Coronary artery (tissue), 2 donors: ENCODE measurements at regions not wholly inside any gene's neighbourhood (a gene's known extent, or its start where the extent isn't known, plus 50 kb on each side); places are given as distances from the start of the nearest gene placed in this dataset.

ENCODE experiments used
- DNase-seq: peaks from one replicate; pipeline ENCODE4 v3.0.0-alpha.2; 2017; ENCODE audit warnings: low spot score
- H3K27ac ChIP-seq, 2 donors: fragments of 200-600 bp; sonication (generic); one replicate each; pipeline ENCODE4 v1.5.1; 2016 to 2019
- H3K4me3 ChIP-seq: fragments of 200-600 bp; sonication (generic); 2 replicates; pipeline ENCODE4 v1.5.1; 2016; ENCODE audit warnings: mild to moderate bottlenecking, moderate library complexity
- TF ChIP-seq, protein P1 (sequence below): fragments of 200-600 bp; sonication (generic); IDR thresholded peaks from one replicate; pipeline ENCODE4 v1.5.1; 2019; ENCODE audit warnings: antibody characterized with exemption

DNA sequence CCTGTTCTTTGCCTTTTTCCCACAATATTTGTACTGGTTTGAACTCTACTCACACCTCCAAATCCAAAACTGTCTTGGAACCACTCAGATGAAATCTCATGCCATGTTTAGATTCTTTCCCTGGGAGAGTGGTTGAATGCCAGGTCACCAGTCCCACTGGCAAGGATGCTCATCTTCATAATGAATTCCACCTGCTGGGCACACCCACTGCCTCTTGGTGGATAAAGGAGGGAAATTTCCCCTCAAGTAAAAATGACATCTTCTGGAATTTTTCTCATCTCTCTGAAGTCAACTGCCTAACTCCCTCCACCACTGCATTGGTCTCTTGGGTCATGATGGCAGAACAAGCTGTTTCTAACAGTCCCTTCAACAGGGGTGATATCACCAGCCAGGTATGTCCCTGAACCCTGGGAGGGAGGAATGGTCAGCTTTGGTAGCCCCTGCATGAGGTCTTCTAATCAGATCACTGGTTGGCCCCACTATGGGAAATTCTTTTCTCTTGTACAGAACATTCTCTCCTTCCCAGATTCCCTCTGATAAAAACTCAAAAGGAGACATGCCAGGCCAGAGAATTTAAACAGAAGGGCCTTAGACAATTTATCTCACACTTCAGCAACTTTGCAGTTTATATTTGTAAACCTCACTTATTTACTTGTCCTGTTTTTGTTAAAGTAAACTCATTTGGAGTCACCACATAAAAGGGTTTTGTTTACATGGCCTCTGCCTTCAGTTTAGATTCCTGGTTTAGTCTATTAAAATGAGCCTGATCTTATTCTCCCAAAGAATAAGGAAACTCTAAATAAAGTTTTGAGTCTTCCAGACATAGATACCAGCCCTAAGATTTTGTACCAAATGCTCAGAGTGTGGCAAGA, 143.4 kb downstream of the WNT5A start:
- no peak overlapping the region for H3K4me3 ChIP-seq
- TF ChIP-seq, protein P1, sequence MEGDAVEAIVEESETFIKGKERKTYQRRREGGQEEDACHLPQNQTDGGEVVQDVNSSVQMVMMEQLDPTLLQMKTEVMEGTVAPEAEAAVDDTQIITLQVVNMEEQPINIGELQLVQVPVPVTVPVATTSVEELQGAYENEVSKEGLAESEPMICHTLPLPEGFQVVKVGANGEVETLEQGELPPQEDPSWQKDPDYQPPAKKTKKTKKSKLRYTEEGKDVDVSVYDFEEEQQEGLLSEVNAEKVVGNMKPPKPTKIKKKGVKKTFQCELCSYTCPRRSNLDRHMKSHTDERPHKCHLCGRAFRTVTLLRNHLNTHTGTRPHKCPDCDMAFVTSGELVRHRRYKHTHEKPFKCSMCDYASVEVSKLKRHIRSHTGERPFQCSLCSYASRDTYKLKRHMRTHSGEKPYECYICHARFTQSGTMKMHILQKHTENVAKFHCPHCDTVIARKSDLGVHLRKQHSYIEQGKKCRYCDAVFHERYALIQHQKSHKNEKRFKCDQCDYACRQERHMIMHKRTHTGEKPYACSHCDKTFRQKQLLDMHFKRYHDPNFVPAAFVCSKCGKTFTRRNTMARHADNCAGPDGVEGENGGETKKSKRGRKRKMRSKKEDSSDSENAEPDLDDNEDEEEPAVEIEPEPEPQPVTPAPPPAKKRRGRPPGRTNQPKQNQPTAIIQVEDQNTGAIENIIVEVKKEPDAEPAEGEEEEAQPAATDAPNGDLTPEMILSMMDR = no peak
- H3K27ac ChIP-seq = no peak overlapping the region
- no peak for DNase-seq

DNA sequence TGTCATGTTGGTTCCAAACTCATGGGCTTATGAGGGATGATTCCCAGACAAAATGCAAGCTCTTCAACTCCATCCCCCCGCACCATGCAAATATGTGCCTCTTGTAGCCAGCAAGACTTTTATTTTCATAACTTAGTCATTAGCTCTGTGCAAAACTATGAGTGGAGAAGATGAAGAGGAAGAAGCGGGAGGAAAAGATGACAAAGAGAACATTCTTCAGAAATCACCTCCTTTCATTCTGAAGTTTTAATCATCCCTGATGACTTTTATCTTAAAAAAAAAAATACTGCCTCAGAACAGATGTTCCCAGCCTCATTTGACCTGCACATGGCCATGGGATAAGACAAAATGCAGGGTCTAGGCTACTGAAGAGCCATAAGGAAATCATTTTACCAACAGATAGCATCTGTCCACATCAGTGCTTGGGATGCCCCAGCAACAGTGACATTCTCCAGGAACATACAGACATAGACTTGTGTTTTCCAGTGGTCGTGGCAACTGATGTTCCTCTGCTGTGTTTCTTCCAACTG, 145.5 kb downstream of the WNT5A start:
- TF ChIP-seq, protein P1 = no peak
- Histone ChIP-seq H3K4me3 (no peak overlapping the region), H3K27ac (no peak overlapping the region)
- no peak for DNase-seq

DNA sequence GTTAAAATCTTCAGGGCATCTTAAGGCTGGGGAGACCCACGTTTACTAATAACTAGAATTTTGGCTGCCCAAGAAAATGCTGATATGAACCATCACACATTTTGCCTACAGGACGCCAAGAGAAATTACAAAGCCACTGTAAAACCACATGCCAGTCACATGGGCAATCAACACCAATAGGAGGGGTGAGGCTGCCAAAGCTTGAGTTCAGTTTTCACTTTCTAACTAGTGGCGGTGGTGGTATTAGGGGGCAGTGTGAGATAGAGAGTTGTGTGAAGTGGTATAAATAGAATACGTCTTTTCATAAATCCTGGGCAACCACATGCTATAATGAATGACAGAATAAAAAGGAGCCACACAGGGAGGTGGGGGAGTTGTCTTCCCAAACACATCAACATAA, 147.3 kb downstream of the WNT5A start:
- no peak for DNase-seq
- Histone ChIP-seq H3K4me3 (no peak overlapping the region), H3K27ac (no peak overlapping the region)
- TF ChIP-seq, protein P1 = no peak

DNA sequence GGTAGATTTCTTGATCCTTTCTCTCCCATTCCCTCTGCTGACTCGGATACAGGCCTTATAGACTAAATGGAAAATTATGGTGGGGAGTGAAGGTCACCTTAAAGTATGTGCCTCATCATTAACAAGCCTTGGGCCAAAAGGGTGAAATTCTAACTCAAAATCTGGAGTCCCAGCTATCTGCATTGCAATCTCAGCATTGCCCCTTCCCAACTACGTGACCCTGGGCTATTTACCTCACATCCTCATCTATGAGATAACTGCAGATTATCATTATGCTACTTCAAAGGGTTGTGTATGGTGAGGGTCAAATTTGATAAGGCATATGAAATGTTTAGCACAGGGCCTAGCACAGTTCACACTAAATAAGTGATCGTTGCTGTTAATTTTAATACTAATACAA, 147.7 kb downstream of the WNT5A start:
- TF ChIP-seq, protein P1 = no peak
- DNase-seq = no peak
- Histone ChIP-seq H3K27ac (no peak overlapping the region), H3K4me3 (no peak overlapping the region)

DNA sequence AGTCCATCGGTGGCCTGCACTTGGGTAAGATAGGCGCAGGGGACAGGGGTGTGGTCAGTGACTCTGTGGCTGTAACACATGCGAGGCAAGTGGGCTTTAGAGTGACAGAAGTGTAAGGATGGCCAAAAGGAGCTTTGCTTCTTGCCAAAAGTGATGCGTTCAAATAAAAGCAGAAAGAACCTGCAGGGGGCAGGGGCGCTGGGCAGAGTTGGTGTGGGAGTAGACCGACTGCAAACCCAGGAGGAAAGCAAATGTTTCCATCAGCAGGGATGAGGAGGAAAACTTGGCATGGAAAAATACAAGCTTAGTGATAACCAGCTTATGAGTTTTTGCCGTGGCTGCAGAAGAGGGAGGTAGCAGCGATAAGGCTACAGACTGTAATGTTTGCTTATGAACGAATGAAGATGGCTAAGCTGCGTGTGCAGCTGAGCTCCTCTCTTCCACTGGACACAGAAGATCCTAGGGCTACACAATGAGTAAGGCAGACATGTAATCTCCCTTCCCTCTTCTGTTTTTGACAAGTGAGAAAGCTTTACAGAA, 149.4 kb downstream of the WNT5A start:
- Histone ChIP-seq H3K4me3 (no peak overlapping the region), H3K27ac (no peak overlapping the region)
- DNase-seq = no peak
- TF ChIP-seq, protein P1 = no peak

DNA sequence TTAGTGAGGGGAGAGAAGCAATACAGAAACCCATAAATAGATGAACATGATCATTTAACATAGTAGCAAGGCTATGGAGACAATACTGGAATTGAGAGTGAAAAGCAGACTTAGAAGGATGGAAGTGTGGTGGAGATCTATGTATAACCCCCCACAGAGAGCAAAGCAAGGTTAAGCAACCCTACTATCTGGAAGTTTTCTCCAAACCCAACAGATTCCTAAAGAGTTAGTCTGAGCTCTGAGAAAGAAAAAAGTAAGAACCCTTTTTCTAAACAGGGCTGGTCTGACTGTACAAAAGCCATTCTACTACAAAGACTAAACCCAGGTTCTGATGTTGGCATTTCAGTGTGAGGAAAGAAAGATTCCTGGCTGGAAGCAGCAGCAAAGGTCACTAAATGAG, 153.2 kb downstream of the WNT5A start:
- H3K27ac ChIP-seq = no peak overlapping the region
- TF ChIP-seq, protein P1 = no peak
- no peak overlapping the region for H3K4me3 ChIP-seq
- no peak for DNase-seq

DNA sequence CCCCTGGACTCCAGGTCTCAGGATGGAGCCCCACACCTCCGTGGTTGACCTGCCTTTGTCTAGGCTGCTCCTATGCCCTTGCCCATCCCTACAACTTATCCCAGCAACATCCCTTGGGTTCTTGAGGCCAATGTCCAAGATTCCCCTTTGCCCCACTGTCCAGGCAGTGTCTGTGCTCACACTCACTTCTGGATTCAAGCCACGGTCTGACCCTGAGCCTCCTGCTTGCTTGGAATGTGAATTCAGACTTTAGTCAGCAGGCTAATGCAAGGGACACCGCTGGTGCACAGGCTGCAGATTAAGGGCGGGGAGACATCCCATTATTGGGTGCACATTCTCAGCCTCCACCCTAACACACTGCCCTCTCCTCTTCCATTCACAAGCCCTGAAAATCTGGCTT, 154.1 kb downstream of the WNT5A start:
- TF ChIP-seq, protein P1 = no peak
- no peak overlapping the region for H3K4me3 ChIP-seq
- DNase-seq = no peak
- no peak overlapping the region for H3K27ac ChIP-seq
